PFSK-1 (cell line): ENCODE measurements at regions not wholly inside any gene's neighbourhood (a gene's known extent, or its start where the extent isn't known, plus 50 kb on each side); places are given as distances from the start of the nearest gene placed in this dataset.

ENCODE experiments used
- POLR2AphosphoS5 ChIP-seq: IDR thresholded peaks from 2 replicates; pipeline ENCODE4 v1.6.1; 2012; ENCODE audit warnings: low read depth, mild to moderate bottlenecking, control low read depth, low read length, moderate library complexity
- REST ChIP-seq, 2 experiments: IDR thresholded peaks; 2 replicates each; pipeline versions ENCODE4 v1.6.1 to v1.8.0; 2011 to 2012; ENCODE audit warnings: low read depth in 2 of 2, low read length in 2 of 2, control low read depth in 1 of 2, inconsistent platforms in 1 of 2, mild to moderate bottlenecking in 1 of 2, moderate library complexity in 1 of 2; ENCODE audit not compliant: insufficient read depth in 1 of 2
- SIN3A ChIP-seq: IDR thresholded peaks from 2 replicates; pipeline ENCODE4 v1.6.1; 2012; ENCODE audit warnings: mild to moderate bottlenecking, low read length, moderate library complexity, borderline replicate concordance; ENCODE audit not compliant: insufficient read depth
- TAF1 ChIP-seq: IDR thresholded peaks from 2 replicates; pipeline ENCODE4 v1.6.1; 2012; ENCODE audit warnings: low read length, control low read depth, borderline replicate concordance; ENCODE audit not compliant: insufficient read depth

DNA sequence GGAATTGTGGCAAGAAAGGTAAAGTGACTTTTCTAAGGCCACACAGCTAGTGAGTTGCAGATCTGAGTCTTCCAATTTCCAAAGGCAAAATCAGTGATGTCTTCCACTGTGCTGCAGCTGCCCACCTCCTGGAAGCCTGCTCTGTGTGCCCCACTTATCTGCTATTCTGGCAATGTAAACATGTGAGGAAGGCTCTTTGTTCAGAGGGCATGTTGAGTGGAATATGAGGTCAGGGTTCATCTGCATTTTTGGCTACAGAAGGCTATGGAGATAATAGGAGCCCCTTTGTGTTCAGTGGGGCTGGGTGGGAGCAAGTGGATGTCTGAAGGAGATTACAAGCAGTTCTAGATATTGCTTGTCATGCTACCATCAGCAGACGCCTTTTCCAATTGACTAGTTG is 396.2 kb downstream of the BUD13 start:
- TF ChIP-seq POLR2AphosphoS5 (no peak), TAF1 (no peak), REST (IDR thresholded peaks at IDR 0.05; ENCODE audit: insufficient read depth in 1 of 2, low read depth in 2 of 2, low read length in 2 of 2) (no peak), SIN3A (no peak)
